Germinal center (tissue), 1 donor: ENCODE measurements at regions not wholly inside any gene's neighbourhood (a gene's known extent, or its start where the extent isn't known, plus 50 kb on each side); places are given as distances from the start of the nearest gene placed in this dataset.
"Not testable (repeated sequence)": the region's sequence is repeated elsewhere in the genome, so short reads cannot be mapped to it uniquely, and the experiment has no call there.

Experiments
- DNase-seq: peaks from one replicate; pipeline ENCODE4 v3.0.0; 2012; ENCODE audit warnings: mixed read lengths, low spot score

- DNase-seq: not testable (repeated sequence)
These were observed 118.3 kb downstream of the LRRC37A3 start for GRCh38 chr17:64800987-64801386.

- not testable (repeated sequence) for DNase-seq
These were observed 118.8 kb downstream of the LRRC37A3 start for GRCh38 chr17:64800361-64800895.

- not testable (repeated sequence) for DNase-seq
These were observed 119.6 kb downstream of the LRRC37A3 start for GRCh38 chr17:64799543-64800188.

- DNase-seq: not testable (repeated sequence)
These were observed 120.3 kb downstream of the LRRC37A3 start for GRCh38 chr17:64798961-64799360.

GRCh38 chr17:64798489-64798790 lies 120.8 kb downstream of the LRRC37A3 start:
- peak; percentile 36 for DNase-seq

GRCh38 chr17:64797746-64798488 lies 121.4 kb downstream of the LRRC37A3 start:
- peak; percentile 19 for DNase-seq

GRCh38 chr17:64795342-64795741 lies 123.9 kb downstream of the LRRC37A3 start:
- DNase-seq: not testable (repeated sequence)

GRCh38 chr17:64794548-64795274 lies 124.6 kb downstream of the LRRC37A3 start:
- not testable (repeated sequence) for DNase-seq

GRCh38 chr17:64794113-64794512 lies 125.2 kb downstream of the LRRC37A3 start:
- DNase-seq: not testable (repeated sequence)

GRCh38 chr17:64792793-64793575 lies 126.3 kb downstream of the LRRC37A3 start:
- DNase-seq: not testable (repeated sequence)

GRCh38 chr17:64792276-64792675 lies 127.0 kb downstream of the LRRC37A3 start:
- DNase-seq: not testable (repeated sequence)

GRCh38 chr17:64791691-64792090 lies 127.6 kb downstream of the LRRC37A3 start:
- not testable (repeated sequence) for DNase-seq

- DNase-seq: not testable (repeated sequence)
These were observed 128.1 kb downstream of the LRRC37A3 start for GRCh38 chr17:64791226-64791625.

GRCh38 chr17:64790690-64791089 lies 128.6 kb upstream of the SMURF2 start:
- DNase-seq: not testable (repeated sequence)

- DNase-seq: not testable (repeated sequence)
These were observed 128.1 kb upstream of the SMURF2 start for GRCh38 chr17:64790193-64790592.

GRCh38 chr17:64789061-64789445 lies 126.9 kb upstream of the SMURF2 start:
- not testable (repeated sequence) for DNase-seq

- no peak for DNase-seq
These were observed 126.4 kb upstream of the SMURF2 start for GRCh38 chr17:64788286-64789060.

- no peak for DNase-seq
These were observed 125.8 kb upstream of the SMURF2 start for GRCh38 chr17:64787921-64788271.

- no peak for DNase-seq
These were observed 125.3 kb upstream of the SMURF2 start for GRCh38 chr17:64787255-64787920.

- no peak for DNase-seq
These were observed 124.2 kb upstream of the SMURF2 start for GRCh38 chr17:64786337-64786736.

GRCh38 chr17:64785011-64785421 lies 122.9 kb upstream of the SMURF2 start:
- no peak for DNase-seq
